Superior temporal gyrus (tissue), 1 donor: ENCODE measurements at regions not wholly inside any gene's neighbourhood (a gene's known extent, or its start where the extent isn't known, plus 50 kb on each side); places are given as distances from the start of the nearest gene placed in this dataset.

Source experiments
- DNase-seq: peaks from one replicate; pipeline ENCODE4 v3.0.0-alpha.2; 2016; ENCODE audit errors: extremely low spot score

- DNase-seq, result no peak
Observed at GRCh38 chr22:47297261-47298016, 535.0 kb downstream of the TBC1D22A start.

- DNase-seq, result no peak
Observed at GRCh38 chr22:47296405-47297260, 534.2 kb downstream of the TBC1D22A start.

GRCh38 chr22:47295982-47296381, 533.5 kb downstream of the TBC1D22A start:
- no peak for DNase-seq

GRCh38 chr22:47295226-47295901, 532.9 kb downstream of the TBC1D22A start:
- DNase-seq, result no peak

- DNase-seq, result no peak
Observed at GRCh38 chr22:47294576-47294975, 532.1 kb downstream of the TBC1D22A start.

- no peak for DNase-seq
Observed at GRCh38 chr22:47294222-47294532, 531.7 kb downstream of the TBC1D22A start.

- no peak for DNase-seq
Observed at GRCh38 chr22:47293368-47294221, 531.1 kb downstream of the TBC1D22A start.

GRCh38 chr22:47292546-47293320, 530.3 kb downstream of the TBC1D22A start:
- no peak for DNase-seq

- DNase-seq, result no peak
Observed at GRCh38 chr22:47291565-47292495, 529.4 kb downstream of the TBC1D22A start.

- DNase-seq, result no peak
Observed at GRCh38 chr22:47290706-47291430, 528.4 kb downstream of the TBC1D22A start.

- DNase-seq, result no peak
Observed at GRCh38 chr22:47289336-47289985, 527.0 kb downstream of the TBC1D22A start.

- DNase-seq, result no peak
Observed at GRCh38 chr22:47288680-47289079, 526.2 kb downstream of the TBC1D22A start.

- DNase-seq, result no peak
Observed at GRCh38 chr22:47287516-47287915, 525.1 kb downstream of the TBC1D22A start.

GRCh38 chr22:47286590-47286989, 524.1 kb downstream of the TBC1D22A start:
- no peak for DNase-seq

GRCh38 chr22:47285981-47286380, 523.5 kb downstream of the TBC1D22A start:
- DNase-seq, result no peak

GRCh38 chr22:47284822-47285221, 522.4 kb downstream of the TBC1D22A start:
- no peak for DNase-seq

GRCh38 chr22:47284360-47284759, 521.9 kb downstream of the TBC1D22A start:
- DNase-seq, result no peak

- no peak for DNase-seq
Observed at GRCh38 chr22:47283616-47284270, 521.3 kb downstream of the TBC1D22A start.
